B cell (primary cell): ENCODE measurements at regions not wholly inside any gene's neighbourhood (a gene's known extent, or its start where the extent isn't known, plus 50 kb on each side); places are given as distances from the start of the nearest gene placed in this dataset.

Experiments
- EZH2 ChIP-seq: IDR thresholded peaks from 2 replicates; pipeline ENCODE4 v1.6.1; 2012; ENCODE audit warnings: borderline replicate concordance, low read depth, mild to moderate bottlenecking, moderate library complexity, low read length; ENCODE audit not compliant: insufficient read depth, poor library complexity, severe bottlenecking
- TF ChIP-seq, protein P1 (sequence below): fragments of 200-600 bp; IDR thresholded peaks from one replicate; pipeline ENCODE4 v1.8.0; 2022; ENCODE audit warnings: antibody characterized with exemption, mild to moderate bottlenecking

DNA sequence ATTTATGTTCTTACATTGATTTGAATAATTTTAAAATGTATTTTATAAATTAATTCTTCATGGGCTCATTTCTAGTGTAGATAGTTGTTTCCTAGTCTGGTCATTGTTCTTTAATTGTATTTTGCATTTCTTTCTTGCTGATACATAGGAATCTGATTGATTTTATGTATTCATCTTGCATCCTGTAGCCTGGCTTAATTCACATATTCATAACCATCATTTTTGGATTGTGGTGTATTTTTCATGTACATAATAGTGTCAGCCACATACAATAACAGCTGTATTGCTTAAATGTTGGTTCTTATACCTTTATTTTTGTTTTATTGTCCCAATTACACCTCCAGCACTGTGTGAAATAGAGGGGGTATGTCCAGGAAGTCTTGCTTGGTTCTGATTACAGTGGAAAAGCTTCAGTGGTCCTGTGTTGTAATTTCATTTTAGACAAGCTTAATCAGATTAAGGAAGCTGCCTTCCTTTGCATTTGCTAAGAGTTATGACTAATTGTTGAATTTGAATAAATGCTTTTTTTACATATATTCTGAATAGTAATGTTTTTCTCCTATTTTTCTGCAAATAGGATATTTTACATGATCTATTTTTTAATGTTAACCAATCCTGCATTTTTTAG is 103.7 kb downstream of the USP22 start:
- TF ChIP-seq, protein P1, sequence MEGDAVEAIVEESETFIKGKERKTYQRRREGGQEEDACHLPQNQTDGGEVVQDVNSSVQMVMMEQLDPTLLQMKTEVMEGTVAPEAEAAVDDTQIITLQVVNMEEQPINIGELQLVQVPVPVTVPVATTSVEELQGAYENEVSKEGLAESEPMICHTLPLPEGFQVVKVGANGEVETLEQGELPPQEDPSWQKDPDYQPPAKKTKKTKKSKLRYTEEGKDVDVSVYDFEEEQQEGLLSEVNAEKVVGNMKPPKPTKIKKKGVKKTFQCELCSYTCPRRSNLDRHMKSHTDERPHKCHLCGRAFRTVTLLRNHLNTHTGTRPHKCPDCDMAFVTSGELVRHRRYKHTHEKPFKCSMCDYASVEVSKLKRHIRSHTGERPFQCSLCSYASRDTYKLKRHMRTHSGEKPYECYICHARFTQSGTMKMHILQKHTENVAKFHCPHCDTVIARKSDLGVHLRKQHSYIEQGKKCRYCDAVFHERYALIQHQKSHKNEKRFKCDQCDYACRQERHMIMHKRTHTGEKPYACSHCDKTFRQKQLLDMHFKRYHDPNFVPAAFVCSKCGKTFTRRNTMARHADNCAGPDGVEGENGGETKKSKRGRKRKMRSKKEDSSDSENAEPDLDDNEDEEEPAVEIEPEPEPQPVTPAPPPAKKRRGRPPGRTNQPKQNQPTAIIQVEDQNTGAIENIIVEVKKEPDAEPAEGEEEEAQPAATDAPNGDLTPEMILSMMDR: no peak
- no peak for TF ChIP-seq EZH2
